Peyer's patch (tissue), 4 donors: ENCODE measurements at regions not wholly inside any gene's neighbourhood (a gene's known extent, or its start where the extent isn't known, plus 50 kb on each side); places are given as distances from the start of the nearest gene placed in this dataset.

ENCODE experiments used
- POLR2A ChIP-seq, 2 donors: fragments of 450-650 bp; IDR thresholded peaks; one replicate each; pipeline ENCODE4 v1.5.1; 2017; ENCODE audit warnings: antibody characterized with exemption in 2 of 2, mild to moderate bottlenecking in 2 of 2, moderate library complexity in 2 of 2
- TF ChIP-seq, protein P1 (sequence below), 6 experiments: fragments of 450-650 bp in 4 of 6; fragments of 200-600 bp in 2 of 6; sonication (generic) in 1 of 6; IDR thresholded peaks; one replicate each; pipeline ENCODE4 v1.5.1; 2017 to 2019; ENCODE audit warnings: antibody characterized with exemption in 6 of 6, mild to moderate bottlenecking in 3 of 6, moderate library complexity in 1 of 6

DNA sequence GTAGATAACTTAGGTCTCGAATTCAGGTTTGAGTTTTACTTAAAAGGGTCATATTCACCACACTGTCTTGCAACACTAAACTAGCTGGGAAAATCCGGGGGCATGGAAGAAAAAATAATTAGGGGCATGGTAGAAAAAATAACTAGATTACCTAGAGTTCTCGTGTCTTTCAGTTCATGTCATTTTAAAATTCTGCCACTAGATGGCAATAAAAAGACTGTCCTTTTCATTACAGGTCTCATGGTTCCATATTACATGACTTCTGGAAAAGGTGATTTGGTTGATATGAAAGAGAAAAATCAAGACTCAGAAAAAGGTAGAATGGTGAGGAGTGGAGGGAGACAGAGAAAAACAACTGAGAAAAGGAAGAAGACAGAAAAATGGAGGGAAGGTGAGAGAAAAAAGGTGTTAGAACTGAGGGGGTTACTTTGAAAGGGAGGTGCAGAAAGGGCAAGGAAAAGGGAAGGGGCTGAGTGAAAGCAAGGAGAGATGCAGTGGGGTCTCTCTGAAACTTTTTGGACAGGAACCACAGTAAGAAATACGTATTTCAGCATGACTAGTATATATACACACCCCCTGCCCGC is 299.0 kb downstream of the KLF12 start:
- TF ChIP-seq, protein P1, sequence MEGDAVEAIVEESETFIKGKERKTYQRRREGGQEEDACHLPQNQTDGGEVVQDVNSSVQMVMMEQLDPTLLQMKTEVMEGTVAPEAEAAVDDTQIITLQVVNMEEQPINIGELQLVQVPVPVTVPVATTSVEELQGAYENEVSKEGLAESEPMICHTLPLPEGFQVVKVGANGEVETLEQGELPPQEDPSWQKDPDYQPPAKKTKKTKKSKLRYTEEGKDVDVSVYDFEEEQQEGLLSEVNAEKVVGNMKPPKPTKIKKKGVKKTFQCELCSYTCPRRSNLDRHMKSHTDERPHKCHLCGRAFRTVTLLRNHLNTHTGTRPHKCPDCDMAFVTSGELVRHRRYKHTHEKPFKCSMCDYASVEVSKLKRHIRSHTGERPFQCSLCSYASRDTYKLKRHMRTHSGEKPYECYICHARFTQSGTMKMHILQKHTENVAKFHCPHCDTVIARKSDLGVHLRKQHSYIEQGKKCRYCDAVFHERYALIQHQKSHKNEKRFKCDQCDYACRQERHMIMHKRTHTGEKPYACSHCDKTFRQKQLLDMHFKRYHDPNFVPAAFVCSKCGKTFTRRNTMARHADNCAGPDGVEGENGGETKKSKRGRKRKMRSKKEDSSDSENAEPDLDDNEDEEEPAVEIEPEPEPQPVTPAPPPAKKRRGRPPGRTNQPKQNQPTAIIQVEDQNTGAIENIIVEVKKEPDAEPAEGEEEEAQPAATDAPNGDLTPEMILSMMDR (IDR thresholded peaks at IDR 0.05) = peak; percentile 53 to 81 (median 71)
- no peak for TF ChIP-seq POLR2A (IDR thresholded peaks at IDR 0.05)
